Activated CD4-positive, alpha-beta T cell treated with anti-CD3 and anti-CD28 coated beads for 24 hours (primary cell): ENCODE measurements at regions not wholly inside any gene's neighbourhood (a gene's known extent, or its start where the extent isn't known, plus 50 kb on each side); places are given as distances from the start of the nearest gene placed in this dataset.

ENCODE experiments used
- DNase-seq, 2 donors: peaks; one replicate each; pipeline ENCODE4 v3.0.0-alpha.2; 2020; ENCODE audit warnings: low read depth in 2 of 2

- DNase-seq, result no peak
These were observed 50.3 kb downstream of the PLXNA1 start for GRCh38 chr3:127033171-127033570.

GRCh38 chr3:127033786-127034185 lies 50.9 kb downstream of the PLXNA1 start:
- no peak for DNase-seq

GRCh38 chr3:127034195-127034989 lies 51.5 kb downstream of the PLXNA1 start:
- no peak for DNase-seq

- no peak for DNase-seq
These were observed 52.2 kb downstream of the PLXNA1 start for GRCh38 chr3:127034990-127035652.

- DNase-seq, result no peak
These were observed 52.8 kb downstream of the PLXNA1 start for GRCh38 chr3:127035677-127036076.

- no peak for DNase-seq
These were observed 53.5 kb downstream of the PLXNA1 start for GRCh38 chr3:127036209-127037020.

- no peak for DNase-seq
These were observed 54.1 kb downstream of the PLXNA1 start for GRCh38 chr3:127037021-127037400.

GRCh38 chr3:127037418-127037841 lies 54.5 kb downstream of the PLXNA1 start:
- DNase-seq, result no peak

GRCh38 chr3:127037971-127038446 lies 55.1 kb downstream of the PLXNA1 start:
- no peak for DNase-seq

- no peak for DNase-seq
These were observed 55.6 kb downstream of the PLXNA1 start for GRCh38 chr3:127038466-127038865.

GRCh38 chr3:127038923-127039581 lies 56.1 kb downstream of the PLXNA1 start:
- DNase-seq, result no peak

GRCh38 chr3:127039719-127040118 lies 56.8 kb downstream of the PLXNA1 start:
- no peak for DNase-seq

- DNase-seq, result no peak
These were observed 57.3 kb downstream of the PLXNA1 start for GRCh38 chr3:127040216-127040615.

GRCh38 chr3:127041264-127041820 lies 58.4 kb downstream of the PLXNA1 start:
- DNase-seq, result no peak

GRCh38 chr3:127041933-127042332 lies 59.0 kb downstream of the PLXNA1 start:
- DNase-seq, result no peak

GRCh38 chr3:127042634-127043033 lies 59.7 kb downstream of the PLXNA1 start:
- no peak for DNase-seq

GRCh38 chr3:127043041-127043641 lies 60.2 kb downstream of the PLXNA1 start:
- no peak for DNase-seq

GRCh38 chr3:127043731-127044510 lies 61.0 kb downstream of the PLXNA1 start:
- DNase-seq, result no peak

- DNase-seq, result no peak
These were observed 62.1 kb downstream of the PLXNA1 start for GRCh38 chr3:127044996-127045395.

GRCh38 chr3:127045435-127046045 lies 62.6 kb downstream of the PLXNA1 start:
- DNase-seq, result no peak
